ENCODE measurements at regions not wholly inside any gene's neighbourhood (a gene's known extent, or its start where the extent isn't known, plus 50 kb on each side); places are given as distances from the start of the nearest gene placed in this dataset.

DNA sequence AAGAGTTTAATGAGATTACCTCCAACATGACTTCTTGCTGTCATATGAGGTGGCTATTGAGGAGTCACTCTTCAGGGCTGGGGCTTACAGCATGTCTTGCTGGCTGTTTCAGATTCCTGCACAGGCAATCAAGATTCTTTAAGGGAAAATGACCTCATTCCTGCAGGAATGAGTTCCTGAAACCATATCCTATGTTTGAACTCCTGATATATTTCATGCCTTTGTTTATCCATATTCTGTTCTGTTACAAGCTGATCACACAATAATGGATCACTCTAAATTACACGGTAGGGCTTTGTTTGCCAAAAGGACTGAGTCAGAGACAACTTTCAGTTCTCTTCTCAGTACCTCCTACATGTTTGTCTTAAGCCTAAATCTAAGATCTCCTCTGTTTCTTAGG, 879.8 kb upstream of the PIK3C3 start:
- no peaks in the 10 kb centered on the region for H3K36me3 Mint-ChIP-seq (ENCODE audit: low read depth, unreplicated experiment)
- peaks cover 32% of the 10 kb centered on the region for H3K4me1 Mint-ChIP-seq (ENCODE audit: low read depth, unreplicated experiment)
- H3K4me3 Mint-ChIP-seq (ENCODE audit: unreplicated experiment) = no peak overlapping the region
- H3K4me3 ChIP-seq (ENCODE audit: insufficient read depth, low read depth, low read length) = no peak overlapping the region
- H3K27ac ChIP-seq (ENCODE audit: low read depth, low read length) = peak overlapping the region; percentile 76
- peaks cover 9% of the 10 kb centered on the region for H3K4me1 ChIP-seq (ENCODE audit: insufficient read depth, low read length)
- no peaks in the 10 kb centered on the region for H3K36me3 ChIP-seq (ENCODE audit: insufficient read depth, low read length)
- no peaks in the 10 kb centered on the region for H3K9me3 Mint-ChIP-seq (ENCODE audit: unreplicated experiment)
- FAIRE-seq (peak; percentile 86), DNase-seq (ENCODE audit: low read depth) (peak; percentile 97)
- no peaks in the 10 kb centered on the region for H3K27me3 ChIP-seq (ENCODE audit: insufficient read depth, low read length)
- TF ChIP-seq, protein P1, sequence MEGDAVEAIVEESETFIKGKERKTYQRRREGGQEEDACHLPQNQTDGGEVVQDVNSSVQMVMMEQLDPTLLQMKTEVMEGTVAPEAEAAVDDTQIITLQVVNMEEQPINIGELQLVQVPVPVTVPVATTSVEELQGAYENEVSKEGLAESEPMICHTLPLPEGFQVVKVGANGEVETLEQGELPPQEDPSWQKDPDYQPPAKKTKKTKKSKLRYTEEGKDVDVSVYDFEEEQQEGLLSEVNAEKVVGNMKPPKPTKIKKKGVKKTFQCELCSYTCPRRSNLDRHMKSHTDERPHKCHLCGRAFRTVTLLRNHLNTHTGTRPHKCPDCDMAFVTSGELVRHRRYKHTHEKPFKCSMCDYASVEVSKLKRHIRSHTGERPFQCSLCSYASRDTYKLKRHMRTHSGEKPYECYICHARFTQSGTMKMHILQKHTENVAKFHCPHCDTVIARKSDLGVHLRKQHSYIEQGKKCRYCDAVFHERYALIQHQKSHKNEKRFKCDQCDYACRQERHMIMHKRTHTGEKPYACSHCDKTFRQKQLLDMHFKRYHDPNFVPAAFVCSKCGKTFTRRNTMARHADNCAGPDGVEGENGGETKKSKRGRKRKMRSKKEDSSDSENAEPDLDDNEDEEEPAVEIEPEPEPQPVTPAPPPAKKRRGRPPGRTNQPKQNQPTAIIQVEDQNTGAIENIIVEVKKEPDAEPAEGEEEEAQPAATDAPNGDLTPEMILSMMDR (IDR thresholded peaks at IDR 0.05; ENCODE audit: insufficient read depth, low read depth, low read length) = no peak
- TF ChIP-seq EZH2 (IDR thresholded peaks at IDR 0.05; ENCODE audit: insufficient read depth, low read length) = no peak
- H3K27me3 Mint-ChIP-seq (ENCODE audit: low read depth, unreplicated experiment) = no peaks in the 10 kb centered on the region
- peak overlapping the region; percentile 4 for H2AFZ ChIP-seq (ENCODE audit: low read depth, low read length)
- H3K27ac Mint-ChIP-seq (ENCODE audit: unreplicated experiment) = peak overlapping the region; percentile 85
- H3K9me3 ChIP-seq (ENCODE audit: insufficient read depth, low read depth, low read length) = no peaks in the 10 kb centered on the region
- H3K4me2 ChIP-seq (ENCODE audit: low read length) = peak overlapping the region; percentile 46
- no peaks in the 10 kb centered on the region for H3K79me2 ChIP-seq (ENCODE audit: insufficient read depth, low read length)
- peak overlapping the region; percentile 24 for H3K9ac ChIP-seq (ENCODE audit: low read length)
- H4K20me1 ChIP-seq (ENCODE audit: insufficient read depth, low read length) = no peaks in the 10 kb centered on the region

DNA sequence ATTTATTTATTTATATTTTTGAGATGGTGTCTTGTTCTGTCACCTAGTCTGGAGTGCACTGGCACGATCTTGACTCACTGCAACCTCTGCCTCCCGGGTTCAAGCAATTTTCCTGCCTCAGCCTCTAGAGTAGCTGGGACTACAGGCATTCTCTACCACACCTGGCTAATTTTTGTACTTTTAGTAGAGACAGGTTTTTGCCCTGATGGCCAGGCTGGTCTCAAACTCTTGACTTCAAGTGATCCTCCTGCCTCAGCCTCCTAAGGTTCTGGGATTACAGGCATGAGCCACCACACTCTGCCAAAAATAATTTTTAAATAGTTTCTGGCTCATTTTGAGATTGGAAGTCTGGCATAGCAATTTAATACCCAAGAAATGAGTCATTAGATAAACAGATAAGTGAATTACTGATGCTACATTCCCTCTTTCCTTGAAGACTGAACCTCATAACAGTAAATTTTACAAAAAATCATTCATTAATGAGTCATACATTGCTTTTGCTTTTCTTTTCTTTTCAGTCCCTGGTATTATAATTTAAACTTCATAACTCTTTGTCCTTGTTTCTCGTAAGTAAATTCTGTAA, 881.6 kb upstream of the PIK3C3 start:
- Histone ChIP-seq H3K9me3 (ENCODE audit: insufficient read depth, low read depth, low read length) (no peaks in the 10 kb centered on the region), H3K27me3 (ENCODE audit: insufficient read depth, low read length) (no peaks in the 10 kb centered on the region), H3K4me2 (ENCODE audit: low read length) (peak overlapping the region; percentile 49), H3K27ac (ENCODE audit: low read depth, low read length) (peak overlapping the region; percentile 76), H3K4me3 (ENCODE audit: insufficient read depth, low read depth, low read length) (no peak overlapping the region), H2AFZ (ENCODE audit: low read depth, low read length) (no peak overlapping the region), H3K36me3 (ENCODE audit: insufficient read depth, low read length) (no peaks in the 10 kb centered on the region), H3K4me1 (ENCODE audit: insufficient read depth, low read length) (peaks cover 9% of the 10 kb centered on the region), H4K20me1 (ENCODE audit: insufficient read depth, low read length) (no peaks in the 10 kb centered on the region), H3K79me2 (ENCODE audit: insufficient read depth, low read length) (no peaks in the 10 kb centered on the region), H3K9ac (ENCODE audit: low read length) (peak overlapping the region; percentile 14)
- peaks cover 32% of the 10 kb centered on the region for H3K4me1 Mint-ChIP-seq (ENCODE audit: low read depth, unreplicated experiment)
- FAIRE-seq (peak; percentile 80), DNase-seq (ENCODE audit: low read depth) (peak; percentile 90)
- H3K9me3 Mint-ChIP-seq (ENCODE audit: unreplicated experiment) = no peaks in the 10 kb centered on the region
- no peak overlapping the region for H3K4me3 Mint-ChIP-seq (ENCODE audit: unreplicated experiment)
- peak overlapping the region; percentile 70 for H3K27ac Mint-ChIP-seq (ENCODE audit: unreplicated experiment)
- TF ChIP-seq EZH2 (IDR thresholded peaks at IDR 0.05; ENCODE audit: insufficient read depth, low read length) = no peak
- TF ChIP-seq, protein P1 (IDR thresholded peaks at IDR 0.05; ENCODE audit: insufficient read depth, low read depth, low read length) = no peak
- H3K36me3 Mint-ChIP-seq (ENCODE audit: low read depth, unreplicated experiment) = no peaks in the 10 kb centered on the region
- H3K27me3 Mint-ChIP-seq (ENCODE audit: low read depth, unreplicated experiment) = no peaks in the 10 kb centered on the region

DNA sequence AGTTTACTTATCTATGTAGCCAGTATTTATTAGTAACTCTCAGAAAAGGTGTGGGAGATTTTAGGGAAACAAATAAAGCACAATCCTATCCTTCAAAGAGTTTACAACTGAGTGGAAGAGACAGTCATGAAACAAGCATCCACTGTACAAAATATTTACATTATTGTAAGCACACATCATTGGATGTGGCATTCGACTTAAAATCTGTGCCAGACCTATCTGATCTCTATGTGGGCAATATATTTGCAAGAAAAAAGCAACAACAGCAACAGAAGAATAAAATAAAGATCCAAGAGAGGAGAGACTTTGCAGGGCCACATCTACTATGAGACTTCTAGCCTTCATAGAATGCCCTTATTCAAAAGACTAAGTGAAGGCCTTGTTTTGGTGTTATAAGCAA, 882.1 kb upstream of the PIK3C3 start:
- Histone ChIP-seq H4K20me1 (ENCODE audit: insufficient read depth, low read length) (no peaks in the 10 kb centered on the region), H3K27me3 (ENCODE audit: insufficient read depth, low read length) (no peaks in the 10 kb centered on the region), H3K27ac (ENCODE audit: low read depth, low read length) (no peak overlapping the region), H3K4me1 (ENCODE audit: insufficient read depth, low read length) (peaks cover 9% of the 10 kb centered on the region), H3K36me3 (ENCODE audit: insufficient read depth, low read length) (no peaks in the 10 kb centered on the region), H3K9me3 (ENCODE audit: insufficient read depth, low read depth, low read length) (no peaks in the 10 kb centered on the region), H3K4me2 (ENCODE audit: low read length) (no peak overlapping the region), H3K9ac (ENCODE audit: low read length) (no peak overlapping the region), H2AFZ (ENCODE audit: low read depth, low read length) (no peak overlapping the region), H3K79me2 (ENCODE audit: insufficient read depth, low read length) (no peaks in the 10 kb centered on the region), H3K4me3 (ENCODE audit: insufficient read depth, low read depth, low read length) (no peak overlapping the region)
- Mint-ChIP-seq H3K9me3 (ENCODE audit: unreplicated experiment) (no peaks in the 10 kb centered on the region), H3K4me1 (ENCODE audit: low read depth, unreplicated experiment) (peaks cover 32% of the 10 kb centered on the region), H3K36me3 (ENCODE audit: low read depth, unreplicated experiment) (no peaks in the 10 kb centered on the region), H3K27me3 (ENCODE audit: low read depth, unreplicated experiment) (no peaks in the 10 kb centered on the region), H3K4me3 (ENCODE audit: unreplicated experiment) (no peak overlapping the region), H3K27ac (ENCODE audit: unreplicated experiment) (no peak overlapping the region)
- TF ChIP-seq, protein P1 (IDR thresholded peaks at IDR 0.05; ENCODE audit: insufficient read depth, low read depth, low read length) = no peak
- TF ChIP-seq EZH2 (IDR thresholded peaks at IDR 0.05; ENCODE audit: insufficient read depth, low read length) = no peak
- no peak for FAIRE-seq
- no peak for DNase-seq (ENCODE audit: low read depth)
